CD14-positive monocyte (primary cell): ENCODE measurements at regions not wholly inside any gene's neighbourhood (a gene's known extent, or its start where the extent isn't known, plus 50 kb on each side); places are given as distances from the start of the nearest gene placed in this dataset.
A peak's percentile ranks its signal among the peaks of the same experiment; 100 is the strongest.
"Not testable (repeated sequence)": the region's sequence is repeated elsewhere in the genome, so short reads cannot be mapped to it uniquely, and the experiment has no call there.

Experiments
- DNase-seq, 3 donors: peaks; one replicate each; pipeline ENCODE4 v3.0.0-alpha.2; 2011 to 2022
- H2AFZ ChIP-seq: 2 replicates; pipeline ENCODE4 v1.6.0; 2012; ENCODE audit warnings: mild to moderate bottlenecking, low read depth, low read length, inconsistent platforms; ENCODE audit not compliant: insufficient read depth, poor library complexity, severe bottlenecking
- H3K27ac ChIP-seq, 2 donors: 1 replicate in 1 of 2; 2 replicates in 1 of 2; pipeline ENCODE4 v1.5.1; 2012 to 2013; ENCODE audit warnings: low read length in 2 of 2, control low read depth in 1 of 2, inconsistent platforms in 1 of 2, low read depth in 1 of 2, mild to moderate bottlenecking in 1 of 2
- H3K27me3 ChIP-seq, 2 donors: one replicate each; pipeline versions ENCODE4 v1.6.0 to v1.6.1; 2011 to 2013; ENCODE audit warnings: low read length in 2 of 2; ENCODE audit not compliant: control insufficient read depth in 2 of 2, insufficient read depth in 2 of 2
- H3K36me3 ChIP-seq, 2 donors: replicated peaks in 1 of 2; 1 replicate in 1 of 2; 2 replicates in 1 of 2; pipeline versions ENCODE4 v1.5.1 to v1.6.1; 2012 to 2013; ENCODE audit warnings: low read length in 2 of 2, control low read depth in 1 of 2, inconsistent platforms in 1 of 2, mild to moderate bottlenecking in 1 of 2; ENCODE audit not compliant: insufficient read depth in 2 of 2, control insufficient read depth in 1 of 2
- H3K4me1 ChIP-seq, 2 donors: 1 replicate in 1 of 2; 2 replicates in 1 of 2; pipeline versions ENCODE4 v1.5.1 to v1.6.1; 2012 to 2013; ENCODE audit warnings: low read length in 2 of 2, control low read depth in 1 of 2, inconsistent platforms in 1 of 2, mild to moderate bottlenecking in 1 of 2, moderate library complexity in 1 of 2; ENCODE audit not compliant: insufficient read depth in 2 of 2, control insufficient read depth in 1 of 2
- H3K4me2 ChIP-seq: replicated peaks from 2 replicates; pipeline ENCODE3; 2012; ENCODE audit warnings: low read length, moderate library complexity, mild to moderate bottlenecking; ENCODE audit not compliant: poor library complexity, severe bottlenecking; ENCODE audit errors: extremely low read depth
- H3K4me3 ChIP-seq, 3 experiments: fragments of 200-600 bp in 1 of 3; sonication (generic) in 1 of 3; replicated peaks in 1 of 3; 1 replicate in 2 of 3; 2 replicates in 1 of 3; pipeline ENCODE4 v1.5.1; 2011 to 2013; ENCODE audit warnings: low read length in 3 of 3, mild to moderate bottlenecking in 3 of 3, control low read depth in 2 of 3, low read depth in 2 of 3, inconsistent platforms in 1 of 3, moderate library complexity in 1 of 3
- H3K79me2 ChIP-seq: 2 replicates; pipeline ENCODE4 v1.6.0; 2012; ENCODE audit warnings: mild to moderate bottlenecking, control low read depth, inconsistent platforms, low read length, moderate library complexity; ENCODE audit not compliant: insufficient read depth
- H3K9ac ChIP-seq: 2 replicates; pipeline ENCODE4 v1.6.0; 2017; ENCODE audit warnings: low read length, mild to moderate bottlenecking; ENCODE audit not compliant: insufficient read depth, poor library complexity, severe bottlenecking
- H3K9me3 ChIP-seq, 2 donors: replicated peaks in 1 of 2; 1 replicate in 1 of 2; 2 replicates in 1 of 2; pipeline versions ENCODE4 v1.5.1 to v1.6.1; 2012 to 2013; ENCODE audit warnings: low read length in 2 of 2, control low read depth in 1 of 2; ENCODE audit not compliant: control insufficient read depth in 1 of 2, insufficient read depth in 1 of 2
- H4K20me1 ChIP-seq: 2 replicates; pipeline ENCODE4 v1.6.0; 2012; ENCODE audit warnings: mild to moderate bottlenecking, low read length, control low read depth, moderate library complexity; ENCODE audit not compliant: insufficient read depth
- H3K27ac Mint-ChIP-seq, 7 donors: one replicate each; pipeline ENCODE4 v1.8.0; 2020; ENCODE audit warnings: mild to moderate bottlenecking in 7 of 7, mixed read lengths in 7 of 7, moderate library complexity in 6 of 7, inconsistent platforms in 2 of 7
- H3K27me3 Mint-ChIP-seq, 3 donors: one replicate each; pipeline ENCODE4 v1.8.0; 2021 to 2022; ENCODE audit warnings: low read depth in 3 of 3, mild to moderate bottlenecking in 3 of 3, mixed read lengths in 3 of 3, moderate library complexity in 3 of 3, inconsistent platforms in 1 of 3
- H3K36me3 Mint-ChIP-seq, 2 donors: one replicate each; pipeline ENCODE4 v1.8.0; 2020; ENCODE audit warnings: mixed read lengths in 2 of 2, inconsistent platforms in 1 of 2, mild to moderate bottlenecking in 1 of 2
- H3K4me1 Mint-ChIP-seq: one replicate; pipeline ENCODE4 v1.8.0; 2020; ENCODE audit warnings: mild to moderate bottlenecking, mixed read lengths
- H3K4me3 Mint-ChIP-seq, 2 donors: one replicate each; pipeline ENCODE4 v1.8.0; 2020; ENCODE audit warnings: mild to moderate bottlenecking in 2 of 2, mixed read lengths in 2 of 2, moderate library complexity in 1 of 2
- H3K9me3 Mint-ChIP-seq, 7 donors: one replicate each; pipeline ENCODE4 v1.8.0; 2020 to 2022; ENCODE audit warnings: mixed read lengths in 7 of 7, mild to moderate bottlenecking in 6 of 7, moderate library complexity in 6 of 7, inconsistent platforms in 2 of 7
- WGBS: methylation state at CpG from one replicate; pipeline ENCODE4 v1.1.5; 2013; ENCODE audit warnings: missing lambda C conversion rate; ENCODE audit not compliant: insufficient coverage; 5-methylcytosine and 5-hydroxymethylcytosine counted together
- intact Hi-C, 2 donors: fragments of 100-400 bp; cut with micrococcal nuclease; formaldehyde crosslinking; loops; one replicate each; pipeline versions ENCODE4 v1.15.0 to v1.15.1; 2023
- TF ChIP-seq, protein P1 (sequence below): fragments of 200-600 bp; IDR thresholded peaks from one replicate; pipeline ENCODE4 v1.8.0; 2022; ENCODE audit warnings: antibody characterized with exemption, mild to moderate bottlenecking

- H3K27ac Mint-ChIP-seq = no peak overlapping the region
- Histone ChIP-seq H4K20me1 (no peaks in the 10 kb centered on the region), H3K27ac (no peak overlapping the region), H2AFZ (no peak overlapping the region), H3K4me2 (no peak overlapping the region), H3K27me3 (no peaks in the 10 kb centered on the region), H3K4me1 (no peaks in the 10 kb centered on the region), H3K79me2 (no peaks in the 10 kb centered on the region), H3K9ac (no peak overlapping the region), H3K9me3 (peaks cover 0 to 8% of the 10 kb centered on the region in 2 donors), H3K36me3 (no peaks in the 10 kb centered on the region), H3K4me3 (no peak overlapping the region)
- H3K4me1 Mint-ChIP-seq = no peaks in the 10 kb centered on the region
- intact Hi-C loops = no loop called here
- peaks cover 2 to 12% (median 8%) of the 10 kb centered on the region in 7 donors for H3K9me3 Mint-ChIP-seq
- no CpG with 5 or more reads among the region's 1 CpG for WGBS
- no peaks in the 10 kb centered on the region for H3K27me3 Mint-ChIP-seq
- H3K4me3 Mint-ChIP-seq = no peak overlapping the region
- TF ChIP-seq, protein P1, sequence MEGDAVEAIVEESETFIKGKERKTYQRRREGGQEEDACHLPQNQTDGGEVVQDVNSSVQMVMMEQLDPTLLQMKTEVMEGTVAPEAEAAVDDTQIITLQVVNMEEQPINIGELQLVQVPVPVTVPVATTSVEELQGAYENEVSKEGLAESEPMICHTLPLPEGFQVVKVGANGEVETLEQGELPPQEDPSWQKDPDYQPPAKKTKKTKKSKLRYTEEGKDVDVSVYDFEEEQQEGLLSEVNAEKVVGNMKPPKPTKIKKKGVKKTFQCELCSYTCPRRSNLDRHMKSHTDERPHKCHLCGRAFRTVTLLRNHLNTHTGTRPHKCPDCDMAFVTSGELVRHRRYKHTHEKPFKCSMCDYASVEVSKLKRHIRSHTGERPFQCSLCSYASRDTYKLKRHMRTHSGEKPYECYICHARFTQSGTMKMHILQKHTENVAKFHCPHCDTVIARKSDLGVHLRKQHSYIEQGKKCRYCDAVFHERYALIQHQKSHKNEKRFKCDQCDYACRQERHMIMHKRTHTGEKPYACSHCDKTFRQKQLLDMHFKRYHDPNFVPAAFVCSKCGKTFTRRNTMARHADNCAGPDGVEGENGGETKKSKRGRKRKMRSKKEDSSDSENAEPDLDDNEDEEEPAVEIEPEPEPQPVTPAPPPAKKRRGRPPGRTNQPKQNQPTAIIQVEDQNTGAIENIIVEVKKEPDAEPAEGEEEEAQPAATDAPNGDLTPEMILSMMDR = no peak
- DNase-seq = peak in 1 of 3 donors; percentile 56
- H3K36me3 Mint-ChIP-seq = no peaks in the 10 kb centered on the region
Measured at GRCh38 chr14:80291101-80291500, 79.8 kb upstream of the DIO2 start.

GRCh38 chr14:80286744-80287143 lies 75.4 kb upstream of the DIO2 start:
- peaks cover 4 to 27% (median 10%) of the 10 kb centered on the region in 7 donors for H3K9me3 Mint-ChIP-seq
- H3K4me1 ChIP-seq, H2AFZ ChIP-seq, H3K27ac Mint-ChIP-seq, intact Hi-C loops, H3K4me2 ChIP-seq, H3K9ac ChIP-seq, H3K79me2 ChIP-seq, H3K27ac ChIP-seq, DNase-seq, H3K4me1 Mint-ChIP-seq, H3K36me3 ChIP-seq, H3K27me3 Mint-ChIP-seq, H4K20me1 ChIP-seq, H3K4me3 Mint-ChIP-seq, H3K4me3 ChIP-seq, H3K27me3 ChIP-seq, H3K36me3 Mint-ChIP-seq: not testable (repeated sequence)
- peaks cover 6 to 13% of the 10 kb centered on the region in 2 donors for H3K9me3 ChIP-seq
- 100% methylated on average over 5 of the region's 27 CpGs for WGBS
